HG03558 (cell line): ENCODE measurements at regions not wholly inside any gene's neighbourhood (a gene's known extent, or its start where the extent isn't known, plus 50 kb on each side); places are given as distances from the start of the nearest gene placed in this dataset.

Experiments
- ATAC-seq: cut with Tn5 transposase; IDR thresholded peaks from one replicate; pipeline ENCODE4 v1.9.1; 2021; ENCODE audit warnings: moderate number of reproducible peaks; ENCODE audit not compliant: unreplicated experiment; ENCODE audit errors: extremely low read depth

GRCh38 chr12:118746960-118747359, 234.4 kb upstream of the SRRM4 start:
- no peak for ATAC-seq

DNA sequence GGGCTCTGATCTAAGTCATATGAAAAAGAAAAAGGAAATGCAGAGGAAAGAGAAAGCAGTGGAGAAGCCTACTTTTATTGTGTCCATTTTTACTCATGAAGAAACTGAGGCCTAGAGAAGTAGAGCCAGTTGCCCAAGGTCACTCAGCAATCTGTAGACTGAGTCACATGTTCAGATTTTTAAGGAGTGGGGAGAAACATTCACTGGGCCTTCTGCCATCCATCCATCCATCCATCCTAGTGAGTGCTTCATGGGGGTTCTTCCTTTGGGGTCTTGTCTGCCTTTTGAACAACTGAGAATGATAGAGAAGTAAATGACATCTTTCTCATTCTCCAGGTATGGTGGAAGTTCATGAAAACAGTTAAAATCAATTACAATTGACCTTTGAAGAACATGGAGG, 233.6 kb upstream of the SRRM4 start:
- no peak for ATAC-seq

DNA sequence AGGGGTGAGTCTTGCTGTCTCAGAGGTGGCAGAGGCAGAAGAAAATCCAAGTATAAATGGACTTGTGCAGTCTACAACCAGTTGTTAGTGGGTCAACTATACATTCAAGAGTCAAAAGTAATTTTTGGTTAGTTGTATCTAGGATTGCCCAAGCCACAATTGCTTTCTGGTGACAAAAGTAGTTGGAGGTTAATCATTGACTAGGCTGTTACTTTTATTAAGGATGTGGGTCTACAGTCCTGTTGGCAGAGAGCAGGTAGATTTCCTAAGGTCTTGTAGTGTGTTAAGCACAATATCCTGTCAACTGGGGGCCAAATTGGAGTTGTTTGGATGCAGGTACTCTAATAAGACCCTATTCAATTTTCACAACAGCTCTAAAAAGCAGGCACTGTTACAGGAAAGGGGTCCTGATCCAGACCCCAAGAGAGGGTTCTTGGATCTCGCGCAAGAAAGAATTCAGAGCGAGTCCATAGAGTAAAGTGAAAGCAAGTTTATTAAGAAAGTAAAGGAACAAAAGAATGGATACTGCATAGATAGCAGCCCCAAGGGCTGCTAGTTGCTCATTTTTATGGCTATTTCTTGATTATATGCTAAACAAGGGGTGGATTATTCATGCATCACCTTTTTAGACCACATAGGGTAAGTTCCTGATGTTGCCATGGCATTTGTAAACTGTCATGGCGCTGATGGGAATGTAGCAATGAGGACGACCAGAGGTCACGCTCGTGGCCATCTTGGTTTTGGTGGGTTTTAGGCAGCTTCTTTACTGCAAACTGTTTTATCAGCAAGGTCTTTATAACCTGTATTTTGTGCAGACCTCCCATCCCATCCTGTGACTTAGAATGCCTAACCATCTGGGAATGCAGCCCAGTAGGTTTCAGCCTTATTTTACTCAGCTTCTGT, 232.6 kb upstream of the SRRM4 start:
- ATAC-seq = no peak

- ATAC-seq = no peak
Measured at GRCh38 chr12:118749646-118750045, 231.7 kb upstream of the SRRM4 start.

- no peak for ATAC-seq
Measured at GRCh38 chr12:118750666-118751065, 230.7 kb upstream of the SRRM4 start.

DNA sequence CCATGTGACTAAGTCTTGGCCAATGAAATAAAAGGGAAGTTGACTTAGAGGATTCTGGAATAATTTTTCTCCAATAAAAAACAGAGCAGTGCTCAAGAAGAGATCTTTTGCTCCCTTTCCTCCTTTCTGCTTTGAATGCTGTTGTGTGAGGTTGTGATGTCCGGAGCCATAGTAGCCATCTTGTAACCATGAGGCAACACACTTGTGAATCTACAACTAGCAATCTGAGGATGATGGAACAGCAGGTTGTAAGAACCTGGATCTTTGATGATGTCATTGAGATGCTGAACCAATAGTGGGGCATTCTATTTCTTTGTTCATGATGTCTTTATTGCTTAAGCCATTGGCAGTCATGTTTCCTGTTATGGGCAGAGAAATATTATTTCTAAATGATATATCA, 230.0 kb upstream of the SRRM4 start:
- ATAC-seq = no peak

DNA sequence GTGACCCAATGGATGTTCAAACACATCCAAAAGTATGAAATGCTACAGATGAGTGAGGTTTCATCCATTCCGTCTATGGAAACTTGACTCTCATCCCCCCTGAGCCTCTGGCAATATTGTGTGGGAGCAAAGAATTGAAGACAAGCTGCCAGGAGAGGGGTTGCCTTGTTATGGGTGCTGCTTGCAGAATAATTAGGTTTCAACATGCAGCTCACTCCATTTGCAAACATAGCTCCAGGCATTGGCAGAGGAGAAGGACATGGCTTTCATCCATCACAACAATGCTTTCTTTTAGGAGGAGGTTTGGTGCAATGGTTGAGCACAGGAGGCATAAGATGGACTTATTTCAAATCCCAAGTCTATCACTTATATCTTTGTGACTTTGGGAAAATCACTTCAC, 220.7 kb upstream of the SRRM4 start:
- no peak for ATAC-seq

- no peak for ATAC-seq
Measured at GRCh38 chr12:118763234-118763633, 218.1 kb upstream of the SRRM4 start.

GRCh38 chr12:118773956-118774723, 207.2 kb upstream of the SRRM4 start:
- no peak for ATAC-seq

GRCh38 chr12:118777504-118777903, 203.8 kb upstream of the SRRM4 start:
- ATAC-seq = no peak

- ATAC-seq = no peak
Measured at GRCh38 chr12:118778077-118778476, 203.3 kb upstream of the SRRM4 start.

DNA sequence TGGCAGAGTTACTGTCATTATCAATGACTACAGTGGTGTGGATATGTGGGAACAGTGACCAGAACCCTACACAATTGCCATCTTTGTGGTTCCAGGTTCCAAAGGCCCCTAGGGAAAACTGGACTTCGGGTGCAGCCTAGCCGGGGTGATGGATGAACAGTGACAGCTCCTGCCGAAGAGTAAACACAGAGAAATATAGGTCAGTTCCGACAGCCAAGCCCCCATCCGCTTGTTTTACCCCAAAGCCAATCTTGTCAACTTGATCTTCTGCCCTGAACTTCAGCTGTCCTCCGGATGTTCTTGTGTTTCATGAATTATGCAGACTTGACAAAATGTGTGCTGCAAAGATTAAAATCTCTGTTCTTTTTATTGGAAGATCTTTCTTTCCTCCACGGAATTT, 200.4 kb upstream of the SRRM4 start:
- ATAC-seq = no peak

- ATAC-seq = no peak
Measured at GRCh38 chr12:118781692-118782091, 199.6 kb upstream of the SRRM4 start.

- ATAC-seq = no peak
Measured at GRCh38 chr12:118783703-118784102, 197.6 kb upstream of the SRRM4 start.

DNA sequence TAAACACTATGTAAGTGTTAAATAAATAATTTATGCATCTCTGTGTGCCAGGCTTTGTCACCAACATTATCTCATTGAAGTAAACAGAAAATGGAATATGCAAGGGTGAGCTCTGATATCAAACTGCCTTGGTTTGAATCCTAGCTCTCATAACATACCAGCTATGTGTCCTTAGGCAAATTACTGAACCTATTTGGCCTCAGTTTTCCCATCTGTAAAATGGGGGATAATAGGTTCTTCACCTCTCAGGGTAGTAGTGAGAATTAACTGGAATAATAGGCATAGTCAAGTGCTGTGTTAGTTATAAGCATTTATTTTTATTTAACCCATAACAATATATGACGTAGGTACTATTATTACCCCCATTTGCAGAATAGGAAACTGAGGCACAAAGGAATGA, 190.8 kb upstream of the SRRM4 start:
- no peak for ATAC-seq

GRCh38 chr12:118813778-118814357, 167.5 kb upstream of the SRRM4 start:
- ATAC-seq = no peak

DNA sequence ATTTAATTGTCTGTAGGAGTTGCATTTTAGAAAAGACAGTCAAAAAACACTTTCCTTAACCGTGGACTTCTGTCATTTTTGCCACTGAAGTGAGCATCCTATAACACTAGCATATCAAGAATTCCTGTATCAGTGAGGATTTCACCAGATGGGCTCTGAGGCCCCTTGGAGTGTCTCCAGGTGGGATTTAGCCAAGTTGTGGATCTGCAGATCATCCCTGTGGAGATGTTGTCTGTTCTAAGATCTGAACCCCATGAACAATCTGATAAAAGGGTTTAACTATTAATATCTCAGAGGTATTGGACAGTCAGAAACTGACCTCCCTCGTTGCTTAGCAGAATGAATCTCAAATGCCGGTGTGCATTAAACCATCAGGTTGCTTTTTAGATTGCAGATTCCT, 165.0 kb upstream of the SRRM4 start:
- ATAC-seq = no peak

GRCh38 chr12:118821386-118821925, 159.9 kb upstream of the SRRM4 start:
- no peak for ATAC-seq

DNA sequence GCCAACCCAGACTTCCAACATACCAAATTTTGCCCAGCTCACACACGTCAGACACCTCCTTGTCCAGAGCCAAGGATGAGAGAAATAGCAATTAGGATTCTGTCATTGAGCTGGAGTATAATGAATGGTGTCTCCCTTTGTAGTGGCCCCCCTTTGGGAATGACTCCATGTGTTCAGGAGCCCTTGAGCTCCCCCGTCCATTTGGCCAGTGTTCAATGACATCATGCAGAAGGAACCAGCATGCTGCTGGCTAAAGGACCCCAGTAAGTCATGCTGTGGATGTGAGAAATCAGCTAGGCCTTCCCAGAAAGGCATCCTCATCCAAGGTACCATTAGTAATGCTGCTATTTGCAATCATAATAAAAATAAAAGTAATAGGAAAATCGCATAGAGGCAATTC, 158.8 kb upstream of the SRRM4 start:
- no peak for ATAC-seq

DNA sequence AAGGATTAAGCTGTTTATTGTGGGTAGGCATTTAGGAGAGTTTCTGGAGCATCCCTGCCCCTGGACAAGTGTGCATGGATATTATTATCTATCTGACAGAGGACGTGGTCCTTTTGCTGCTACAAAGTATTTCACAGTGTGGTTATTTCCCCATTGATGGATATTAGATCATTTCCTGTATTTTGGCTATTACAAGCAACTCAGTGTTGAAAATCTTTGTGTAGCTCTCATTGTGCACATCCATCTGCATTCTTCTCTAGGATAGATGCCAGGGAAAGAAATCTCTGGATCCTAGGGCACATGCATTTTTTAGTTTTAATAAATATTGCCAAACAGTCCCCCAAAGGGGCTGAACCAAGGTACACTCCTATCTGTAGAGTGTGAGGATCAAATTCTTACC, 154.3 kb upstream of the SRRM4 start:
- no peak for ATAC-seq

GRCh38 chr12:118827606-118828005, 153.7 kb upstream of the SRRM4 start:
- ATAC-seq = no peak
